GM18909 (cell line): ENCODE measurements at regions not wholly inside any gene's neighbourhood (a gene's known extent, or its start where the extent isn't known, plus 50 kb on each side); places are given as distances from the start of the nearest gene placed in this dataset.

ENCODE experiments used
- ATAC-seq: cut with Tn5 transposase; IDR thresholded peaks from one replicate; pipeline ENCODE4 v1.9.1; 2021; ENCODE audit warnings: mild to moderate bottlenecking; ENCODE audit not compliant: unreplicated experiment, poor library complexity

DNA sequence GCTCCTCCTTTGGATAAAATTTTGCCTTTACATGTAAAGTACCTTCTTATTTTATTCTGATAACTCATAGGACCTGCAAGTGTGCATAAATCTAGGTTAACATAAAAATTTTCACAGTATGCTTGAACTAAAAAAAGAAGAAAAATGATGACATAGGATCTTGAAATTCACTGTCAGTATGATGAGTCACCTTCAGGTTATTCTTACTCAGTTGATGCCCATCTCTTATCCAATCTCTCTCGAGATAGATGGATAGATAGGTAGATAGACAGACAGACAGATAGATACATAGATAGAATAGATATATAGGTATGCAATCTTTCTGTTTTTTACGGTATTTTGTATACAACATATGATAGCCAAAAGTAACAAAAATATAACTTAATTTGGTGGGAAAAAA lies 485.5 kb downstream of the NAF1 start:
- no peak for ATAC-seq

DNA sequence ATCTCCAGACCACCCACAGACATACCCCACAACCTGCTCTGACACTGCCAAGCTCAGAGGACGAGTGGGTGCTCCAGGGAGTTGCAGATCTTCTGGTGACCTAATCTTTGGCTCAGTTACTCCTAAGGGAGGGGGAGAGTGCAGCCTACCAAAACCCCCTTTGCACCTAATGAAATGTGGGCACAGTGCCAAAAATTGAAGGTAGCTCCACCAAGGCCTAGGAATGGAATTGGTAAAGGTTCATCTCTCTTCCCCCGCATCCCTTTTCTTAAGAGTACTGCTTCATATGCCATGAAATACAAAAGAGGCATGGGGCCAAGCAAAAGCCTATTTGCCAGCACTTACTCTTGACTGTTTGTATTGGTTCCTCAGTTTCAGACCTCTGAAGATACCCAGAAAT lies 491.0 kb downstream of the NAF1 start:
- no peak for ATAC-seq

- no peak for ATAC-seq
Measured at GRCh38 chr4:162661913-162662312, 498.1 kb upstream of the FSTL5 start.

GRCh38 chr4:162659716-162660115 lies 495.9 kb upstream of the FSTL5 start:
- ATAC-seq: no peak

DNA sequence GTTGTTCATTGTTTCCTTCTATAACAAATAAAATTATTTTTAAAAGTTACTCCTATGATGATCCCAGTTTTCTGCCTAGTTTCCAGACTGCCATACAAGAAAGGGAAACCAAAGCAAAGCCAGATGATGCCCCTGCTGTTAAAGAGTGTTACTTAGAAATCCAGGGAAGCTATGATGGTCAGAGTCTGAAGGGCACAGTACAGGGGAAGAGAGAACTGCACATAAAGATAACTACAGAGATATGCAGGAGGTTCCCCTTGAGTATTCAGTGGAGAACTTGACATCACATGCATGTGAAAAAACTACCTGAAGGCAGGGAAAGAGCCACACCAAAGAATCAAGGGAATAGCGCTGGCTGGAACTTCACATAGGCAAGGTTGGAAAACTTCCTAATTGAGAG lies 494.2 kb upstream of the FSTL5 start:
- no peak for ATAC-seq

GRCh38 chr4:162650166-162650565 lies 486.4 kb upstream of the FSTL5 start:
- ATAC-seq: no peak

- ATAC-seq: no peak
Measured at GRCh38 chr4:162645381-162645780, 481.6 kb upstream of the FSTL5 start.

DNA sequence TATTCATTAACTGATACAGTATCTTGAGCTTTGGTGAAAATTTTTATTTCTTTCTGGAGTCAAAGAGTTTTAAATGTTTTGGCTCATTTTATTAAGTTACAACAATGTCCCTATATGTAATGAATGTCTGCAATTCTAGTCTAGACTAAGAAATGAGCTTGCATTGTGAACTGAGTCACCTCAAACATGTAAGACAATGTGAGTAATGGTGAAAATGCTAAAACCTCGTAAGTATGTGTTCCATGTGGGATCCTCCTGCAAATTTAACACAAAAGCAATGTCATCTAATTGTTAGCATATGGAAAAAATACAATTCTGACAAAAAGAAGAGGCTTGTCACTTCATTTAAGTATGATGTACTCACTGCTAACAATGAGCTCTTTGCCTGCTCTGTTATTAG lies 480.5 kb upstream of the FSTL5 start:
- no peak for ATAC-seq

DNA sequence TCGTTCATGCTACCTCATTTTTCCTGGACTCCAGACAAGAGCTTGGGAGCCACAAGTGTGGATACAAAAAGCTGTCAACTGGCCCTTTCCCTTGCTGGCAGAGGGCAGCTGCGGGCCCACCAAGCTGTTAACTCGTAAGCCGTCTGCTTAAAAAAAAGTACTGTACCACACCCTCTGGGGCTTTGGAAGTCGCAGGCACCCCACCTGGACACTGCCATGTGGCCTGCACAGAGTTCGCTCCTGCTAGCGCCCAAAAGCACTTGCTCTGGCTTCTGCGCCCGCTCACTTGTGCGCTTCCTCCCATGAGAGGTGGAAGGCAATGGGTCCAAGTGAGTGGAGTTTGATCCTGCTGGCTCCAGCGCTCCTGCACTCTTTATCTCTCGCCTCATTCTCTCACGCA lies 476.4 kb upstream of the FSTL5 start:
- no peak for ATAC-seq

DNA sequence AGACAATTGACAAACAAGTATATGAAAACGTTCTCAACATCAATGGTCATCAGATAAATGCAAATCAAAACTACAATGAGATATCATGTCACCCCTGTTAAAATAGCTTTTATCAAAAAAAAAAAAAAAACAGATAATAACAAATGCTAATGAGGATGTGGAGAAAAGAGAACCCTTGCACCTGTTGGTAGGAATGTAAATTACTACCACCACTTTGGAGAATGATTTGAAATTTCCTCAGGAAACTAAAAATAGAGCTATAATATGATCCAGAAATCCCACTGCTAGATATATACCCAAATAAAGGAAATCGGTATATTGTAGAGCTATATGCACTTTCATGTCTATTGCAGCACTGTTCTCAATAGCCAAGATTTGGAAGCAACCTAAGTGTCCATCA lies 470.6 kb upstream of the FSTL5 start:
- ATAC-seq: no peak

DNA sequence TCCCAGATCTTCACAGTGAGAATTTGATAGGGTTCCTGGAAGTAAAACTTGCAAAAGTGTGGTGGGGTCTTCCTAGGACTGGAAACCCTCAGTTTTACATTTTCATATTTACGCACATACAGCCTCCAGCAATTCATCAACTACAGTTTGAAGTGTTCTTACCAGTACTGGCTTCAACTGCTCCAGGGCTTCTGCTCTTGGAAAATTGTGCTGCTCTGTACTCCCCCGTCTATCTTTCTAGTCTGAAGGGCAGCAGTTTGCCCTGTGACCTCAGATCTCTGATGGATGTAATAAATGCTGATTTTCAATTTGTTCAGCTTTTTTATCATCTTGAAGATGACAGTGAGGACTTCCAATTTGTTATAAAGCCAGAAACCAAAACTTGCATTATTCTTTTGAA lies 458.9 kb upstream of the FSTL5 start:
- ATAC-seq: no peak

GRCh38 chr4:162610116-162610515 lies 446.3 kb upstream of the FSTL5 start:
- ATAC-seq: no peak

DNA sequence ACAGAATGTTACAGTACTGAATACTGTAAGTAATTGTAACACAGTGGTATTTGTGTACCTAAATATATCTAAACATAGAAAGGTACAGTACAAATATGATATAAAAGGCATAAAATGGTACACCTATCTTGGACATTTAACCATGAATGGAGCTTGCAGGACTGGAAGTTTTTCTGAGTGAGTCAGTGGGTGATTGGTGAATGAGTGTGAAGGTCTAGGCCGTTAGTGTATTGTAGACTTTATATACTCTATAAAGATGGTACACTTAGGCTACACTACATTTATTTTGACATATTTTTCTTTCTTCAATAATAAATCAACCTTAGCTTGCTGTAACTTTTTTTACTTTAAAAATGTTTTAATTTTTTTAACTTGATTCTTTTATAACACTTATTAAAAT lies 422.5 kb upstream of the FSTL5 start:
- no peak for ATAC-seq

GRCh38 chr4:162582180-162582579 lies 418.4 kb upstream of the FSTL5 start:
- no peak for ATAC-seq

DNA sequence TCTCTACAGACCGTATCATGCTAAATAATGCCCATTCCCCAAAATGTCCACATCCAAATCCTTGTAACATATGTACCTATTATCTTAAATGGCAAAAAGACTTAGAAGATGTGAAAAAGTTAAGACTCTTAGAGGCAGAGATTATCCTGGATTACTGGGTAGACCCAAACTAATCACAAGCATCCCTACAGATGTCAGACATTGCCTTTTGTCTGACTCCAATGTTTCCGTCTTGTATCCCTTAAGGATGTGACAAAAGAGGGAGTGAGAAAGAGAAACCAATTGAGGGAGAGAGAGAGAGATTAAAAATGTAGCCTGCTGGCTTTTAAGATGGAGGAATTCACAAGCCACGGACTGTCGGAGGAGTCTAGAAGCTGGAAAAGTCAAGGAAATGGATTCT lies 401.9 kb upstream of the FSTL5 start:
- ATAC-seq: no peak

DNA sequence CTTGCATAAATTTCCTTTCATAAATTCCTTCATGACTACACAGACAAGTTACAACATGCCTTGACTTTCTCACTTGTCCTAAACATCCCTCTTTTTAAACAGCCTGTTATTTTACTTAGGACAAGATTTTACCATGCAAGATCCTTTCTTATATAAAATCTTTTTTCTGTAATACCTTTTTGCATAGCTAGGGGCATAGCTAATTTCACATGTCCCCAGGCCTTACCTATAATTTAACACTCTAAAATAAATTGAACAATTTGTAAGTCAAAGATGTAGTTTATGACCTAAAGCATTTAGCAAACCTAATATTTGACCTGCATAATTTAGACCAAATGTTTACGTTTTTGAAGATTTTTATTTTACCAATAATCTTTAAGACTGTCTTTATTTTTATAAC lies 396.3 kb upstream of the FSTL5 start:
- ATAC-seq: no peak

GRCh38 chr4:162557516-162558106 lies 393.8 kb upstream of the FSTL5 start:
- peak; percentile 80 for ATAC-seq

GRCh38 chr4:162535121-162535520 lies 371.3 kb upstream of the FSTL5 start:
- ATAC-seq: no peak

DNA sequence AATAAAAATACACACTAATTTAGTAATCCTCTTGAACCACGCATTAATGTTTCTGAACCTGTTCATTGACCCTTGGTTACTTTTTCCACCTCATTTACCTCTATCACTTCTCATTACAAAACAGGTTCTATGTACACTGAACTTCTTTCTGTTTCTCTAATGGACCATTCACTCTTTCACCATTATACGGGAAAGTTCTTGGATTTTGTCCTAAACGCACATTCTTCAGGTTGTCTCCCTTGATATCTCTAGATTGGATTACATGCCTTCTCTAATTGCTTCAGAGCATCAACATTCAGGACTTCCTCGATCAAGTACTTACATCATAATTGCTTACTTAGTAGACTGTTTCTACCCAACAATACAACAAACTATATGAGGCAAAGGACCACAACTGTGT lies 359.4 kb upstream of the FSTL5 start:
- no peak for ATAC-seq

GRCh38 chr4:162522724-162523123 lies 358.9 kb upstream of the FSTL5 start:
- ATAC-seq: no peak

DNA sequence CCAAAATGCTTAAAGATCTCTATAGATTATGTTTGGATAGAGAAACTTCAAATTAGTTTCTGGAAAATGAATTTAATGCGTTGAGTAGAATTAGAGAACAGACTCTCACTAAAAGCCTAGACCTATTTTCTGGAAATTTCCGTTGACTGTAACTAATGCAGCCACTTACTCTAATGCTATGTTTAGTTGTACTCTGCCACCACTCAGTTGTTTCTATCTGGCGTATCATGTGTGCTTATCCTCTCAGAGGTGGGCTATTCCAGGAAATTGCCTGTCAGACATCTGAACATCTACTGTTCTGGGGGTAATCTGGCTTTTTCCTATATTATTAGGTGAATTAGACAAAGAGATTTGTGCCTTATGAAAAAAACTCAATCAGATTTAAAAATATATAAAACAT lies 347.1 kb upstream of the FSTL5 start:
- no peak for ATAC-seq

GRCh38 chr4:162510115-162510514 lies 346.3 kb upstream of the FSTL5 start:
- ATAC-seq: no peak

DNA sequence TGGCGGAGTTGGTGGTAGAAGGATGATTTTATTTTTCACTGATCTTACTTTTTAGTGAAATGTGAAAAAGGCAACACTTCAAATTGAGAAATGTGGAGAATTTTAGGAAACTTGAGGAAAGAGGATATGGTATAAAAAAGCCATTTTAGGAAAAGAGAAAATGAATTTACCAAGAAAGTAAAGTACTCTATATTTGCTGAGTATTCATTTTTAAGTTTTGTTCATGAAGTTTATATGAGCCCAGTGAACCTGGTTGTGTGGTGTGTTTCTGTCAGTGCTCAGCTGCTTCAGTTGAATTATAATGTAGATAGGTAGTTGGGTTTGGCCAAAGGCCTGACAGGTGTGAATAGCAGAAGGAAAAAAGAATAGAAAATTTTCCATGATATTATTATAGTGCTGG lies 345.5 kb upstream of the FSTL5 start:
- ATAC-seq: no peak
